ENCODE measurements at regions not wholly inside any gene's neighbourhood (a gene's known extent, or its start where the extent isn't known, plus 50 kb on each side); places are given as distances from the start of the nearest gene placed in this dataset.
"Not testable (repeated sequence)": the region's sequence is repeated elsewhere in the genome, so short reads cannot be mapped to it uniquely, and the experiment has no call there.

DNA sequence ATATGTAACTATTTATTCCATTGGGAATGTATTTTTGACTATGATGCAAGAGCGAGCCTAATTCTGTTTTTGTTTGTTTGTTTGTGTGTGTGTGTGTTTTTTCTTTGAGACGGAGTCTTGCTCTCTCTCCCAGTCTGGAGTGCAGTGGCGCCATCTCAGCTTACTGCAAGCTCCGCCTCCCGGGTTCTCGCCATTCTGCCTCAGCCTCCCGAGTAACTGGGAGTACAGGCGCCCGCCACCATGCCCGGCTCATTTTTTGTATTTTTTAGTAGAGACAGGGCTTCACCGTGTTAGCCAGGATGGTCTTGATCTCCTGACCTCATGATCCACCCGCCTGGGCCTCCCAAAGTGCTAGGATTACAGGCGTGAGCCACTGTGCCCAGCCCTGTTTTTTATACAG is 415.4 kb upstream of the CDIN1 start:
- TF ChIP-seq, protein P1, sequence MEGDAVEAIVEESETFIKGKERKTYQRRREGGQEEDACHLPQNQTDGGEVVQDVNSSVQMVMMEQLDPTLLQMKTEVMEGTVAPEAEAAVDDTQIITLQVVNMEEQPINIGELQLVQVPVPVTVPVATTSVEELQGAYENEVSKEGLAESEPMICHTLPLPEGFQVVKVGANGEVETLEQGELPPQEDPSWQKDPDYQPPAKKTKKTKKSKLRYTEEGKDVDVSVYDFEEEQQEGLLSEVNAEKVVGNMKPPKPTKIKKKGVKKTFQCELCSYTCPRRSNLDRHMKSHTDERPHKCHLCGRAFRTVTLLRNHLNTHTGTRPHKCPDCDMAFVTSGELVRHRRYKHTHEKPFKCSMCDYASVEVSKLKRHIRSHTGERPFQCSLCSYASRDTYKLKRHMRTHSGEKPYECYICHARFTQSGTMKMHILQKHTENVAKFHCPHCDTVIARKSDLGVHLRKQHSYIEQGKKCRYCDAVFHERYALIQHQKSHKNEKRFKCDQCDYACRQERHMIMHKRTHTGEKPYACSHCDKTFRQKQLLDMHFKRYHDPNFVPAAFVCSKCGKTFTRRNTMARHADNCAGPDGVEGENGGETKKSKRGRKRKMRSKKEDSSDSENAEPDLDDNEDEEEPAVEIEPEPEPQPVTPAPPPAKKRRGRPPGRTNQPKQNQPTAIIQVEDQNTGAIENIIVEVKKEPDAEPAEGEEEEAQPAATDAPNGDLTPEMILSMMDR (IDR thresholded peaks at IDR 0.05 in 2 of 3, conservative IDR thresholded peaks at IDR 0.05 in 1 of 3; ENCODE audit: borderline replicate concordance in 1 of 3, insufficient read depth in 1 of 3, low read depth in 2 of 3, low read length in 2 of 3) = not testable (repeated sequence)
- not testable (repeated sequence) for TF ChIP-seq POLR2AphosphoS5 (IDR thresholded peaks at IDR 0.05; ENCODE audit: low read depth, low read length); POLR2A (IDR thresholded peaks at IDR 0.05; ENCODE audit: borderline replicate concordance, extremely low read depth, insufficient read depth, insufficient read length); SP1 (IDR thresholded peaks at IDR 0.05; ENCODE audit: low read depth); JUND (IDR thresholded peaks at IDR 0.05); ELF1 (IDR thresholded peaks at IDR 0.05; ENCODE audit: borderline replicate concordance, low read depth); EGR1 (IDR thresholded peaks at IDR 0.05; ENCODE audit: low read depth); CEBPB (IDR thresholded peaks at IDR 0.05; ENCODE audit: low read depth); YY1 (IDR thresholded peaks at IDR 0.05; ENCODE audit: extremely low read depth, insufficient replicate concordance, low read depth, low read length)
- TF ChIP-seq, protein P2, sequence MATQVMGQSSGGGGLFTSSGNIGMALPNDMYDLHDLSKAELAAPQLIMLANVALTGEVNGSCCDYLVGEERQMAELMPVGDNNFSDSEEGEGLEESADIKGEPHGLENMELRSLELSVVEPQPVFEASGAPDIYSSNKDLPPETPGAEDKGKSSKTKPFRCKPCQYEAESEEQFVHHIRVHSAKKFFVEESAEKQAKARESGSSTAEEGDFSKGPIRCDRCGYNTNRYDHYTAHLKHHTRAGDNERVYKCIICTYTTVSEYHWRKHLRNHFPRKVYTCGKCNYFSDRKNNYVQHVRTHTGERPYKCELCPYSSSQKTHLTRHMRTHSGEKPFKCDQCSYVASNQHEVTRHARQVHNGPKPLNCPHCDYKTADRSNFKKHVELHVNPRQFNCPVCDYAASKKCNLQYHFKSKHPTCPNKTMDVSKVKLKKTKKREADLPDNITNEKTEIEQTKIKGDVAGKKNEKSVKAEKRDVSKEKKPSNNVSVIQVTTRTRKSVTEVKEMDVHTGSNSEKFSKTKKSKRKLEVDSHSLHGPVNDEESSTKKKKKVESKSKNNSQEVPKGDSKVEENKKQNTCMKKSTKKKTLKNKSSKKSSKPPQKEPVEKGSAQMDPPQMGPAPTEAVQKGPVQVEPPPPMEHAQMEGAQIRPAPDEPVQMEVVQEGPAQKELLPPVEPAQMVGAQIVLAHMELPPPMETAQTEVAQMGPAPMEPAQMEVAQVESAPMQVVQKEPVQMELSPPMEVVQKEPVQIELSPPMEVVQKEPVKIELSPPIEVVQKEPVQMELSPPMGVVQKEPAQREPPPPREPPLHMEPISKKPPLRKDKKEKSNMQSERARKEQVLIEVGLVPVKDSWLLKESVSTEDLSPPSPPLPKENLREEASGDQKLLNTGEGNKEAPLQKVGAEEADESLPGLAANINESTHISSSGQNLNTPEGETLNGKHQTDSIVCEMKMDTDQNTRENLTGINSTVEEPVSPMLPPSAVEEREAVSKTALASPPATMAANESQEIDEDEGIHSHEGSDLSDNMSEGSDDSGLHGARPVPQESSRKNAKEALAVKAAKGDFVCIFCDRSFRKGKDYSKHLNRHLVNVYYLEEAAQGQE (IDR thresholded peaks at IDR 0.05; ENCODE audit: low read depth) = not testable (repeated sequence)
- TF ChIP-seq, protein P3, sequence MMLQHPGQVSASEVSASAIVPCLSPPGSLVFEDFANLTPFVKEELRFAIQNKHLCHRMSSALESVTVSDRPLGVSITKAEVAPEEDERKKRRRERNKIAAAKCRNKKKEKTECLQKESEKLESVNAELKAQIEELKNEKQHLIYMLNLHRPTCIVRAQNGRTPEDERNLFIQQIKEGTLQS (IDR thresholded peaks at IDR 0.05) = not testable (repeated sequence)
- TF ChIP-seq, protein P4, sequence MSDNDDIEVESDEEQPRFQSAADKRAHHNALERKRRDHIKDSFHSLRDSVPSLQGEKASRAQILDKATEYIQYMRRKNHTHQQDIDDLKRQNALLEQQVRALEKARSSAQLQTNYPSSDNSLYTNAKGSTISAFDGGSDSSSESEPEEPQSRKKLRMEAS (IDR thresholded peaks at IDR 0.05) = not testable (repeated sequence)

Data from HCT116 (cell line).